SK-N-SH (cell line): ENCODE measurements at regions not wholly inside any gene's neighbourhood (a gene's known extent, or its start where the extent isn't known, plus 50 kb on each side); places are given as distances from the start of the nearest gene placed in this dataset.

Experiments used
- EP300 ChIP-seq, 2 experiments: IDR thresholded peaks; 2 replicates each; pipeline versions ENCODE4 v1.4.0 to v1.6.1; 2012; ENCODE audit warnings: borderline replicate concordance in 1 of 2, low read depth in 1 of 2, low read length in 1 of 2
- FOSL2 ChIP-seq: IDR thresholded peaks from 2 replicates; pipeline ENCODE4 v1.4.0; 2012; ENCODE audit warnings: low read depth, mild to moderate bottlenecking, moderate library complexity, borderline replicate concordance
- FOXM1 ChIP-seq: IDR thresholded peaks from 2 replicates; pipeline ENCODE4 v1.4.0; 2012; ENCODE audit warnings: low read depth, mild to moderate bottlenecking
- PBX3 ChIP-seq: IDR thresholded peaks from 2 replicates; pipeline ENCODE4; 2012
- POLR2AphosphoS5 ChIP-seq: IDR thresholded peaks from 2 replicates; pipeline ENCODE4 v1.6.1; 2012; ENCODE audit warnings: low read depth, low read length
- RAD21 ChIP-seq: IDR thresholded peaks from 2 replicates; pipeline ENCODE4 v1.6.1; 2012; ENCODE audit warnings: mild to moderate bottlenecking, low read length
- REST ChIP-seq: IDR thresholded peaks from 2 replicates; pipeline ENCODE4 v1.6.1; 2012; ENCODE audit warnings: mild to moderate bottlenecking, low read depth, low read length, moderate library complexity
- RFX5 ChIP-seq: IDR thresholded peaks from 2 replicates; pipeline ENCODE4 v1.6.1; 2012; ENCODE audit warnings: mild to moderate bottlenecking, improper control_type of control experiment, low read length
- TAF1 ChIP-seq: IDR thresholded peaks from 2 replicates; pipeline ENCODE4 v1.6.1; 2012; ENCODE audit warnings: low read depth, mild to moderate bottlenecking, low read length, moderate library complexity, borderline replicate concordance
- TF ChIP-seq, protein P1 (sequence below): fragments of 150-350 bp; IDR thresholded peaks from 2 replicates; pipeline ENCODE4 v1.6.1; 2017; ENCODE audit warnings: antibody characterized with exemption, low read length, low read depth, borderline replicate concordance
- TF ChIP-seq, protein P2 (sequence below): fragments of 200-600 bp; sonication (generic); IDR thresholded peaks from 2 replicates; pipeline ENCODE4 v1.6.1; 2017; ENCODE audit warnings: antibody characterized with exemption, mild to moderate bottlenecking, moderate library complexity

DNA sequence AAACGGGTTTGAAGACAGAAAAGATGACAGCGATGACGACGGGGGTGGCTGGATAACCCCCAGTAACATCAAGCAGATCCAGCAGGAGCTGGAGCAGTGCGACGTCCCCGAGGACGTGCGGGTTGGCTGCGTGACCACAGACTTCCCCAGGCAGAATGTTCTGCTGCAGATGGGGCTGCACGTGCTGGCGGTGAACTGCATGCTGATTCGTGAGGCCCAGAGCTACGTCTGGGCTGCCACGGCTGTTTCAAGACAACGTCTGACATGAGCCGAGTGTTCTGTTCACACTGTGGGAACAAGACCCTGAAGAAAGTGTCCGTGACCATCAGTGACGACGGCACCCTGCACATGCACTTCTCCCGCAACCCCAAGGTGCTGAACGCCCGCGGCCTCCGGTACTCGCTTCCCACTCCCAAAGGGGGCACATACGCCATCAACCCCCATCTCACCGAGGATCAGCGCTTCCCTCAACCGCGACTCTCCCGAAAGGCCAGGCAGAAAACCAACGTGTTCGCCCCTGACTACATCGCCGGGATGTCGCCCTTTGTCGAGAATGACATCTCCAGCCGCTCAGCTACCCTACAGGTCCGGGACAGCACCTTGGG is 319.2 kb upstream of the SLC7A11 start:
- TF ChIP-seq, protein P1, sequence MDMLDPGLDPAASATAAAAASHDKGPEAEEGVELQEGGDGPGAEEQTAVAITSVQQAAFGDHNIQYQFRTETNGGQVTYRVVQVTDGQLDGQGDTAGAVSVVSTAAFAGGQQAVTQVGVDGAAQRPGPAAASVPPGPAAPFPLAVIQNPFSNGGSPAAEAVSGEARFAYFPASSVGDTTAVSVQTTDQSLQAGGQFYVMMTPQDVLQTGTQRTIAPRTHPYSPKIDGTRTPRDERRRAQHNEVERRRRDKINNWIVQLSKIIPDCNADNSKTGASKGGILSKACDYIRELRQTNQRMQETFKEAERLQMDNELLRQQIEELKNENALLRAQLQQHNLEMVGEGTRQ, result no peak
- TF ChIP-seq FOSL2 (no peak), POLR2AphosphoS5 (no peak), TAF1 (no peak), RAD21 (no peak), RFX5 (no peak), REST (no peak), EP300 (IDR thresholded peaks at IDR 0.05; ENCODE audit: borderline replicate concordance in 1 of 2, low read depth in 1 of 2, low read length in 1 of 2) (no peak), FOXM1 (no peak), PBX3 (no peak)
- TF ChIP-seq, protein P2, sequence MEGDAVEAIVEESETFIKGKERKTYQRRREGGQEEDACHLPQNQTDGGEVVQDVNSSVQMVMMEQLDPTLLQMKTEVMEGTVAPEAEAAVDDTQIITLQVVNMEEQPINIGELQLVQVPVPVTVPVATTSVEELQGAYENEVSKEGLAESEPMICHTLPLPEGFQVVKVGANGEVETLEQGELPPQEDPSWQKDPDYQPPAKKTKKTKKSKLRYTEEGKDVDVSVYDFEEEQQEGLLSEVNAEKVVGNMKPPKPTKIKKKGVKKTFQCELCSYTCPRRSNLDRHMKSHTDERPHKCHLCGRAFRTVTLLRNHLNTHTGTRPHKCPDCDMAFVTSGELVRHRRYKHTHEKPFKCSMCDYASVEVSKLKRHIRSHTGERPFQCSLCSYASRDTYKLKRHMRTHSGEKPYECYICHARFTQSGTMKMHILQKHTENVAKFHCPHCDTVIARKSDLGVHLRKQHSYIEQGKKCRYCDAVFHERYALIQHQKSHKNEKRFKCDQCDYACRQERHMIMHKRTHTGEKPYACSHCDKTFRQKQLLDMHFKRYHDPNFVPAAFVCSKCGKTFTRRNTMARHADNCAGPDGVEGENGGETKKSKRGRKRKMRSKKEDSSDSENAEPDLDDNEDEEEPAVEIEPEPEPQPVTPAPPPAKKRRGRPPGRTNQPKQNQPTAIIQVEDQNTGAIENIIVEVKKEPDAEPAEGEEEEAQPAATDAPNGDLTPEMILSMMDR, result no peak
